ENCODE measurements at regions not wholly inside any gene's neighbourhood (a gene's known extent, or its start where the extent isn't known, plus 50 kb on each side); places are given as distances from the start of the nearest gene placed in this dataset.

- Histone ChIP-seq H2AFZ (ENCODE audit: low read length) (no peak overlapping the region), H3K4me3 (ENCODE audit: low read depth, low read length, poor library complexity, severe bottlenecking) (no peak overlapping the region), H4K20me1 (ENCODE audit: insufficient read depth, low read length) (no peaks in the 10 kb centered on the region), H3K36me3 (ENCODE audit: insufficient read depth, low read length) (no peaks in the 10 kb centered on the region), H3K4me1 (ENCODE audit: insufficient read depth, low read length, severe bottlenecking) (no peaks in the 10 kb centered on the region), H3F3A (ENCODE audit: insufficient read depth, low read length) (no peaks in the 10 kb centered on the region), H3K27me3 (ENCODE audit: insufficient read depth, low read length) (no peaks in the 10 kb centered on the region), H3K79me2 (ENCODE audit: insufficient read depth, low read length) (no peaks in the 10 kb centered on the region), H3K27ac (ENCODE audit: low read depth, low read length, poor library complexity, severe bottlenecking) (no peak overlapping the region), H3K9ac (ENCODE audit: low read length) (no peak overlapping the region), H3K9me3 (ENCODE audit: low read length) (no peaks in the 10 kb centered on the region), H3K4me2 (ENCODE audit: low read length) (no peak overlapping the region), H3K9me2 (ENCODE audit: low read depth, low read length) (no peaks in the 10 kb centered on the region)
- no peak for TF ChIP-seq CTCF (IDR thresholded peaks at IDR 0.05; ENCODE audit: low read length)
- TF ChIP-seq EZH2 (IDR thresholded peaks at IDR 0.05; ENCODE audit: borderline replicate concordance, low read length) = no peak
Observed at GRCh38 chr9:14435871-14436270, 121.9 kb upstream of the NFIB start.

GRCh38 chr9:14434971-14435718, 121.2 kb upstream of the NFIB start:
- no peaks in the 10 kb centered on the region for H3K4me1 ChIP-seq (ENCODE audit: insufficient read depth, low read length, severe bottlenecking)
- H3K9me2 ChIP-seq (ENCODE audit: low read depth, low read length) = no peaks in the 10 kb centered on the region
- no peaks in the 10 kb centered on the region for H4K20me1 ChIP-seq (ENCODE audit: insufficient read depth, low read length)
- H3K9ac ChIP-seq (ENCODE audit: low read length) = no peak overlapping the region
- TF ChIP-seq EZH2 (IDR thresholded peaks at IDR 0.05; ENCODE audit: borderline replicate concordance, low read length) (no peak), CTCF (IDR thresholded peaks at IDR 0.05; ENCODE audit: low read length) (no peak)
- no peak overlapping the region for H3K4me2 ChIP-seq (ENCODE audit: low read length)
- H3K4me3 ChIP-seq (ENCODE audit: low read depth, low read length, poor library complexity, severe bottlenecking) = no peak overlapping the region
- no peaks in the 10 kb centered on the region for H3K79me2 ChIP-seq (ENCODE audit: insufficient read depth, low read length)
- H3K27ac ChIP-seq (ENCODE audit: low read depth, low read length, poor library complexity, severe bottlenecking) = no peak overlapping the region
- no peaks in the 10 kb centered on the region for H3K9me3 ChIP-seq (ENCODE audit: low read length)
- H3K36me3 ChIP-seq (ENCODE audit: insufficient read depth, low read length) = no peaks in the 10 kb centered on the region
- H2AFZ ChIP-seq (ENCODE audit: low read length) = no peak overlapping the region
- H3F3A ChIP-seq (ENCODE audit: insufficient read depth, low read length) = no peaks in the 10 kb centered on the region
- no peaks in the 10 kb centered on the region for H3K27me3 ChIP-seq (ENCODE audit: insufficient read depth, low read length)

GRCh38 chr9:14434158-14434504, 120.2 kb upstream of the NFIB start:
- Histone ChIP-seq H3K9me2 (ENCODE audit: low read depth, low read length) (no peaks in the 10 kb centered on the region), H4K20me1 (ENCODE audit: insufficient read depth, low read length) (no peaks in the 10 kb centered on the region), H3K4me1 (ENCODE audit: insufficient read depth, low read length, severe bottlenecking) (no peaks in the 10 kb centered on the region), H3K9me3 (ENCODE audit: low read length) (no peaks in the 10 kb centered on the region), H3K79me2 (ENCODE audit: insufficient read depth, low read length) (no peaks in the 10 kb centered on the region), H3K36me3 (ENCODE audit: insufficient read depth, low read length) (no peaks in the 10 kb centered on the region), H3K27ac (ENCODE audit: low read depth, low read length, poor library complexity, severe bottlenecking) (no peak overlapping the region), H3K27me3 (ENCODE audit: insufficient read depth, low read length) (no peaks in the 10 kb centered on the region), H3F3A (ENCODE audit: insufficient read depth, low read length) (no peaks in the 10 kb centered on the region), H3K4me3 (ENCODE audit: low read depth, low read length, poor library complexity, severe bottlenecking) (no peak overlapping the region), H2AFZ (ENCODE audit: low read length) (no peak overlapping the region), H3K9ac (ENCODE audit: low read length) (no peak overlapping the region), H3K4me2 (ENCODE audit: low read length) (no peak overlapping the region)
- peak; percentile 1; the same call in 1 of the 2 replicates for TF ChIP-seq CTCF (IDR thresholded peaks at IDR 0.05; ENCODE audit: low read length)
- TF ChIP-seq EZH2 (IDR thresholded peaks at IDR 0.05; ENCODE audit: borderline replicate concordance, low read length) = no peak
